ENCODE measurements at regions not wholly inside any gene's neighbourhood (a gene's known extent, or its start where the extent isn't known, plus 50 kb on each side); places are given as distances from the start of the nearest gene placed in this dataset.
"Not testable (repeated sequence)": the region's sequence is repeated elsewhere in the genome, so short reads cannot be mapped to it uniquely, and the experiment has no call there.

GRCh38 chr14:106651016-106651415 is 1124.6 kb downstream of the TMEM121 start:
- ATAC-seq, result no peak

- ATAC-seq, result no peak
These were observed 1126.1 kb downstream of the TMEM121 start for GRCh38 chr14:106652494-106652893.

GRCh38 chr14:106657460-106657859 is 1131.1 kb downstream of the TMEM121 start:
- ATAC-seq, result no peak

- ATAC-seq, result not testable (repeated sequence)
These were observed 1131.9 kb downstream of the TMEM121 start for GRCh38 chr14:106658066-106658860.

- not testable (repeated sequence) for ATAC-seq
These were observed 1135.2 kb downstream of the TMEM121 start for GRCh38 chr14:106661561-106661960.

GRCh38 chr14:106662936-106663550 is 1136.7 kb downstream of the TMEM121 start:
- no peak for ATAC-seq

- not testable (repeated sequence) for ATAC-seq
These were observed 1137.5 kb downstream of the TMEM121 start for GRCh38 chr14:106663805-106664410.

- no peak for ATAC-seq
These were observed 1139.4 kb downstream of the TMEM121 start for GRCh38 chr14:106665814-106666213.

GRCh38 chr14:106666341-106666740 is 1140.0 kb downstream of the TMEM121 start:
- no peak for ATAC-seq

- no peak for ATAC-seq
These were observed 1143.6 kb downstream of the TMEM121 start for GRCh38 chr14:106670011-106670410.

GRCh38 chr14:106674093-106674492 is 1147.7 kb downstream of the TMEM121 start:
- not testable (repeated sequence) for ATAC-seq

GRCh38 chr14:106674509-106675125 is 1148.2 kb downstream of the TMEM121 start:
- not testable (repeated sequence) for ATAC-seq

- not testable (repeated sequence) for ATAC-seq
These were observed 1149.3 kb downstream of the TMEM121 start for GRCh38 chr14:106675716-106676115.

- ATAC-seq, result no peak
These were observed 1153.4 kb downstream of the TMEM121 start for GRCh38 chr14:106679776-106680175.

- ATAC-seq, result no peak
These were observed 1154.8 kb downstream of the TMEM121 start for GRCh38 chr14:106681161-106681560.

- no peak for ATAC-seq
These were observed 1155.2 kb downstream of the TMEM121 start for GRCh38 chr14:106681568-106681967.

- ATAC-seq, result no peak
These were observed 1157.2 kb downstream of the TMEM121 start for GRCh38 chr14:106683631-106684030.

GRCh38 chr14:106686533-106686932 is 1160.2 kb downstream of the TMEM121 start:
- no peak for ATAC-seq

- no peak for ATAC-seq
These were observed 1164.0 kb downstream of the TMEM121 start for GRCh38 chr14:106690333-106690891.

- ATAC-seq, result no peak
These were observed 1165.4 kb downstream of the TMEM121 start for GRCh38 chr14:106691601-106692291.

GRCh38 chr14:106694638-106695393 is 1168.4 kb downstream of the TMEM121 start:
- peak; percentile 67 for ATAC-seq
